GM12892 (cell line): ENCODE measurements at regions not wholly inside any gene's neighbourhood (a gene's known extent, or its start where the extent isn't known, plus 50 kb on each side); places are given as distances from the start of the nearest gene placed in this dataset.

ENCODE experiments used
- POLR2A ChIP-seq: IDR thresholded peaks from 2 replicates; pipeline ENCODE4 v1.6.1; 2011; ENCODE audit warnings: low read depth, low read length, control low read depth
- POLR2AphosphoS5 ChIP-seq: IDR thresholded peaks from 2 replicates; pipeline ENCODE4 v1.6.1; 2011; ENCODE audit warnings: low read depth, low read length, control low read depth
- TAF1 ChIP-seq: IDR thresholded peaks from 2 replicates; pipeline ENCODE4 v1.6.1; 2011; ENCODE audit warnings: low read depth, mild to moderate bottlenecking, control low read depth, low read length, borderline replicate concordance

GRCh38 chr5:169384661-169385060 lies 83.7 kb upstream of the SLIT3 start:
- TF ChIP-seq TAF1 (no peak), POLR2A (no peak), POLR2AphosphoS5 (no peak)
